Stomach (tissue), 8 donors: ENCODE measurements at regions not wholly inside any gene's neighbourhood (a gene's known extent, or its start where the extent isn't known, plus 50 kb on each side); places are given as distances from the start of the nearest gene placed in this dataset.

Experiments used
- DNase-seq, 2 donors: peaks; one replicate each; pipeline versions ENCODE4 v3.0.0 to v3.0.0-alpha.2; 2013 to 2019
- H3K27ac ChIP-seq, 5 donors: fragments of 200-600 bp in 4 of 5; sonication (generic) in 4 of 5; one replicate each; pipeline ENCODE4 v1.5.1; 2013 to 2019; ENCODE audit warnings: mild to moderate bottlenecking in 1 of 5, moderate library complexity in 1 of 5
- H3K27me3 ChIP-seq, 3 donors: fragments of 200-600 bp; sonication (generic); one replicate each; pipeline ENCODE4 v1.5.1; 2017 to 2019; ENCODE audit warnings: mixed run types in 1 of 3
- H3K36me3 ChIP-seq, 4 donors: fragments of 200-600 bp; sonication (generic); 1 replicate in 3 of 4; 2 replicates in 1 of 4; pipeline ENCODE4 v1.5.1; 2016 to 2019
- H3K4me1 ChIP-seq, 4 donors: fragments of 200-600 bp; sonication (generic); one replicate each; pipeline ENCODE4 v1.5.1; 2016 to 2019
- H3K4me3 ChIP-seq, 4 donors: fragments of 200-600 bp; sonication (generic) in 3 of 4; one replicate each; pipeline ENCODE4 v1.5.1; 2016 to 2019; ENCODE audit warnings: mild to moderate bottlenecking in 1 of 4
- H3K9me3 ChIP-seq, 4 donors: fragments of 200-600 bp; sonication (generic); one replicate each; pipeline ENCODE4 v1.5.1; 2016 to 2019
- CTCF ChIP-seq, 7 experiments: fragments of 450-650 bp in 4 of 7; fragments of 200-600 bp in 3 of 7; sonication (generic) in 3 of 7; IDR thresholded peaks; one replicate each; pipeline ENCODE4 v1.5.1; 2016 to 2019; ENCODE audit warnings: antibody characterized with exemption in 7 of 7, control low read depth in 2 of 7, mild to moderate bottlenecking in 1 of 7
- EP300 ChIP-seq: sonication (generic); formaldehyde crosslinking; IDR thresholded peaks from one replicate; pipeline ENCODE4 v1.6.1; 2017; ENCODE audit warnings: antibody characterized with exemption
- POLR2A ChIP-seq, 4 donors: fragments of 450-650 bp; IDR thresholded peaks; one replicate each; pipeline ENCODE4 v1.6.1; 2016; ENCODE audit warnings: antibody characterized with exemption in 4 of 4, control low read depth in 2 of 4, mild to moderate bottlenecking in 1 of 4, moderate library complexity in 1 of 4
- POLR2AphosphoS5 ChIP-seq, 3 donors: sonication (generic); formaldehyde crosslinking; IDR thresholded peaks; one replicate each; pipeline ENCODE4 v1.6.1; 2016; ENCODE audit warnings: antibody characterized with exemption in 3 of 3
- WGBS, 5 donors: extraction: QIAGEN DNeasy Blood & Tissue Kit in 3 of 5; methylation state at CpG; one replicate each; pipeline versions ENCODE4 v1.1.5 to v1.1.7; 2013 to 2018; 5-methylcytosine and 5-hydroxymethylcytosine counted together
- intact Hi-C: fragments of 100-400 bp; cut with DNase I; formaldehyde crosslinking; loops from one replicate; pipeline ENCODE4 v1.15.1; 2023; ENCODE audit warnings: low total_unique reads
- donor health status: healthy with polysubstance abuse.
- donor health status: Bipolar disorder and iron deficiency.
- donor health status: healthy.

- intact Hi-C loops, result no loop called here
- 58 to 70% (median 61%) methylated on average over 3 of the region's 3 CpGs for WGBS, 5 donors
- no peak for TF ChIP-seq POLR2A (IDR thresholded peaks at IDR 0.05)
- TF ChIP-seq CTCF (IDR thresholded peaks at IDR 0.05), result no peak
- no peak for TF ChIP-seq EP300
- no peak for TF ChIP-seq POLR2AphosphoS5 (IDR thresholded peaks at IDR 0.05)
Measured at GRCh38 chr11:112394304-112394703, 133.6 kb upstream of the PLET1 start.

GRCh38 chr11:112396076-112396475 is 135.4 kb upstream of the PLET1 start:
- Histone ChIP-seq H3K27me3 (no peaks in the 10 kb centered on the region), H3K4me3 (no peak overlapping the region), H3K36me3 (no peaks in the 10 kb centered on the region), H3K9me3 (no peaks in the 10 kb centered on the region), H3K4me1 (peaks cover 0 to 5% (median 2%) of the 10 kb centered on the region in 4 donors), H3K27ac (no peak overlapping the region)
- DNase-seq, result no peak
- no peak for TF ChIP-seq CTCF (IDR thresholded peaks at IDR 0.05)
- no peak for TF ChIP-seq EP300
- TF ChIP-seq POLR2AphosphoS5 (IDR thresholded peaks at IDR 0.05), result no peak
- TF ChIP-seq POLR2A (IDR thresholded peaks at IDR 0.05), result no peak
- intact Hi-C loops, result no loop called here
- WGBS, 5 donors, result 86 to 94% (median 92%) methylated on average over 2 of the region's 2 CpGs

More at GRCh38 chr11:112394304-112394703, 133.6 kb upstream of the PLET1 start:
- Histone ChIP-seq H3K27me3 (no peaks in the 10 kb centered on the region), H3K9me3 (no peaks in the 10 kb centered on the region), H3K4me3 (no peak overlapping the region), H3K27ac (no peak overlapping the region), H3K36me3 (no peaks in the 10 kb centered on the region), H3K4me1 (peaks cover 0 to 5% (median 2%) of the 10 kb centered on the region in 4 donors)
- DNase-seq, result no peak

GRCh38 chr11:112398798-112399478 is 138.3 kb upstream of the PLET1 start:
- intact Hi-C loops, result no loop called here
- Histone ChIP-seq H3K36me3 (no peaks in the 10 kb centered on the region), H3K4me3 (no peak overlapping the region), H3K27ac (no peak overlapping the region), H3K4me1 (no peaks in the 10 kb centered on the region), H3K27me3 (no peaks in the 10 kb centered on the region), H3K9me3 (no peaks in the 10 kb centered on the region)
- DNase-seq, result peak in 1 of 2 donors; percentile 6
- WGBS, 5 donors, result 73 to 83% (median 82%) methylated on average over 9 of the region's 9 CpGs
- no peak for TF ChIP-seq CTCF (IDR thresholded peaks at IDR 0.05)
- no peak for TF ChIP-seq POLR2AphosphoS5 (IDR thresholded peaks at IDR 0.05)
- no peak for TF ChIP-seq EP300
- TF ChIP-seq POLR2A (IDR thresholded peaks at IDR 0.05), result no peak

- no peak for TF ChIP-seq CTCF (IDR thresholded peaks at IDR 0.05)
- Histone ChIP-seq H3K9me3 (no peaks in the 10 kb centered on the region), H3K36me3 (no peaks in the 10 kb centered on the region), H3K27ac (no peak overlapping the region), H3K4me3 (no peak overlapping the region), H3K27me3 (no peaks in the 10 kb centered on the region), H3K4me1 (no peaks in the 10 kb centered on the region)
- 68 to 81% (median 78%) methylated on average over 3 to 7 of the region's 7 CpGs for WGBS, 5 donors
- intact Hi-C loops, result no loop called here
- DNase-seq, result peak in 1 of 2 donors; percentile 5
Measured at GRCh38 chr11:112400476-112401014, 139.9 kb upstream of the PLET1 start.
